ENCODE measurements at regions not wholly inside any gene's neighbourhood (a gene's known extent, or its start where the extent isn't known, plus 50 kb on each side); places are given as distances from the start of the nearest gene placed in this dataset.
"Not testable (repeated sequence)": the region's sequence is repeated elsewhere in the genome, so short reads cannot be mapped to it uniquely, and the experiment has no call there.

DNA sequence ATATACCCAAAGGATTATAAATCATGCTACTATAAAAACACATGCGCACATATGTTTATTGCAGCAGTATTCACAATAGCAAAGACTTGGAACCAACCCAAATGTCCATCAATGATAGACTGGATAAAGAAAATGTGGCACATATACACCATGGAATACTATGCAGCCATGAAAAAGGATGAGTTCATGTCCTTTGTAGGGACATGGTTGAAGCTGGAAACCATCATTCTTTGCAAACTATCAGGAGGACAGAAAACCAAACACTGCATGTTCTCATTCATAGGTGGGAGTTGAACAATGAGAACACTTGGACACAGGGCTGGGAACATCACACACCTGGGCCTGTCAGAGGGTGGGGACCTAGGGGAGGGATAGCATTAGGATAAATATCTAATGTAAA is 98.9 kb upstream of the BCHE start:
- not testable (repeated sequence) for TF ChIP-seq IKZF1 (IDR thresholded peaks at IDR 0.05); MAFK (conservative IDR thresholded peaks at IDR 0.05 in 1 of 2, IDR thresholded peaks at IDR 0.05 in 1 of 2; ENCODE audit: low read length in 2 of 2); SIN3A (IDR thresholded peaks at IDR 0.05; ENCODE audit: borderline replicate concordance, low read depth, low read length); ZFP41 (CRISPR knock-in tag; IDR thresholded peaks at IDR 0.05; ENCODE audit: borderline replicate concordance); POLR2AphosphoS5 (IDR thresholded peaks at IDR 0.05; ENCODE audit: low read depth, low read length); JUNB (CRISPR knock-in tag; IDR thresholded peaks at IDR 0.05; ENCODE audit: borderline replicate concordance); ZNF549 (CRISPR knock-in tag; IDR thresholded peaks at IDR 0.05)
- TF ChIP-seq, protein P1, sequence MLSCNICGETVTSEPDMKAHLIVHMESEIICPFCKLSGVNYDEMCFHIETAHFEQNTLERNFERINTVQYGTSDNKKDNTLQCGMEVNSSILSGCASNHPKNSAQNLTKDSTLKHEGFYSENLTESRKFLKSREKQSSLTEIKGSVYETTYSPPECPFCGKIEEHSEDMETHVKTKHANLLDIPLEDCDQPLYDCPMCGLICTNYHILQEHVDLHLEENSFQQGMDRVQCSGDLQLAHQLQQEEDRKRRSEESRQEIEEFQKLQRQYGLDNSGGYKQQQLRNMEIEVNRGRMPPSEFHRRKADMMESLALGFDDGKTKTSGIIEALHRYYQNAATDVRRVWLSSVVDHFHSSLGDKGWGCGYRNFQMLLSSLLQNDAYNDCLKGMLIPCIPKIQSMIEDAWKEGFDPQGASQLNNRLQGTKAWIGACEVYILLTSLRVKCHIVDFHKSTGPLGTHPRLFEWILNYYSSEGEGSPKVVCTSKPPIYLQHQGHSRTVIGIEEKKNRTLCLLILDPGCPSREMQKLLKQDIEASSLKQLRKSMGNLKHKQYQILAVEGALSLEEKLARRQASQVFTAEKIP (CRISPR knock-in tag; IDR thresholded peaks at IDR 0.05; ENCODE audit: borderline replicate concordance): not testable (repeated sequence)

All from HepG2 (cell line).